ENCODE measurements at regions not wholly inside any gene's neighbourhood (a gene's known extent, or its start where the extent isn't known, plus 50 kb on each side); places are given as distances from the start of the nearest gene placed in this dataset.

DNA sequence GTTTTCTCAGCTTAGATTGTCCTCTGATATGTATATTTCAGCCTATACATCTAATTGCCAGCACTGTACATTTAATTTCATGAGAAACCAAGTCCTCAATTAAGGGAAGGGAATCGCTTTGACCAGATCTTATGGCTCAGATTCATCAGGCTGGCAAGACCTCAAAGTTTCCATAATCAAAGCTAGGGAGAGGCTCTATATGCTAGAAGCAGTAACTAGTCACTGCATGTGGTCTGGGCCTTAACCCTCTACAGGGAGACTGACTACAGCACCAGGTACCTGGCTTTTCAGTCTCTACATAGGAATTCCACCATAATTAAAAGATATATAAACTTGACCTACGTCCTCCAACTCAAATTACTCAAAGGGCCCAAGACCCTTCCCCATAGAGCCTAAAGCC, 97.4 kb upstream of the JAZF1 start:
- 85% methylated on average over 2 of the region's 2 CpGs for WGBS (ENCODE audit: low lambda C conversion rate, missing lambda C conversion rate)
- H4K20me1 ChIP-seq (ENCODE audit: insufficient read depth, poor library complexity, severe bottlenecking) = no peaks in the 10 kb centered on the region
- no peaks in the 10 kb centered on the region for H3K9me3 ChIP-seq (ENCODE audit: low read depth)
- no peaks in the 10 kb centered on the region for H3K79me2 ChIP-seq
- no peaks in the 10 kb centered on the region for H3K4me1 ChIP-seq (ENCODE audit: insufficient read depth)
- DNase-seq (ENCODE audit: low spot score) = no peak
- no peaks in the 10 kb centered on the region for H3K36me3 ChIP-seq (replicated peaks; ENCODE audit: insufficient read depth, low read depth)
- no peak overlapping the region for H3K27ac ChIP-seq
- no peak overlapping the region for H2AFZ ChIP-seq
- no peaks in the 10 kb centered on the region for H3K27me3 ChIP-seq
- TF ChIP-seq, protein P1, sequence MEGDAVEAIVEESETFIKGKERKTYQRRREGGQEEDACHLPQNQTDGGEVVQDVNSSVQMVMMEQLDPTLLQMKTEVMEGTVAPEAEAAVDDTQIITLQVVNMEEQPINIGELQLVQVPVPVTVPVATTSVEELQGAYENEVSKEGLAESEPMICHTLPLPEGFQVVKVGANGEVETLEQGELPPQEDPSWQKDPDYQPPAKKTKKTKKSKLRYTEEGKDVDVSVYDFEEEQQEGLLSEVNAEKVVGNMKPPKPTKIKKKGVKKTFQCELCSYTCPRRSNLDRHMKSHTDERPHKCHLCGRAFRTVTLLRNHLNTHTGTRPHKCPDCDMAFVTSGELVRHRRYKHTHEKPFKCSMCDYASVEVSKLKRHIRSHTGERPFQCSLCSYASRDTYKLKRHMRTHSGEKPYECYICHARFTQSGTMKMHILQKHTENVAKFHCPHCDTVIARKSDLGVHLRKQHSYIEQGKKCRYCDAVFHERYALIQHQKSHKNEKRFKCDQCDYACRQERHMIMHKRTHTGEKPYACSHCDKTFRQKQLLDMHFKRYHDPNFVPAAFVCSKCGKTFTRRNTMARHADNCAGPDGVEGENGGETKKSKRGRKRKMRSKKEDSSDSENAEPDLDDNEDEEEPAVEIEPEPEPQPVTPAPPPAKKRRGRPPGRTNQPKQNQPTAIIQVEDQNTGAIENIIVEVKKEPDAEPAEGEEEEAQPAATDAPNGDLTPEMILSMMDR (IDR thresholded peaks at IDR 0.05; ENCODE audit: poor library complexity) = no peak
- no peak for TF ChIP-seq EZH2 (IDR thresholded peaks at IDR 0.05; ENCODE audit: borderline replicate concordance)
- no peak for TF ChIP-seq EZH2phosphoT487 (IDR thresholded peaks at IDR 0.05; ENCODE audit: low read depth, severe bottlenecking, unreplicated experiment)
- no peaks in the 10 kb centered on the region for H3K9me2 ChIP-seq (replicated peaks; ENCODE audit: insufficient read depth)
- no peak overlapping the region for H3K4me3 ChIP-seq
- no peak overlapping the region for H3K4me2 ChIP-seq

DNA sequence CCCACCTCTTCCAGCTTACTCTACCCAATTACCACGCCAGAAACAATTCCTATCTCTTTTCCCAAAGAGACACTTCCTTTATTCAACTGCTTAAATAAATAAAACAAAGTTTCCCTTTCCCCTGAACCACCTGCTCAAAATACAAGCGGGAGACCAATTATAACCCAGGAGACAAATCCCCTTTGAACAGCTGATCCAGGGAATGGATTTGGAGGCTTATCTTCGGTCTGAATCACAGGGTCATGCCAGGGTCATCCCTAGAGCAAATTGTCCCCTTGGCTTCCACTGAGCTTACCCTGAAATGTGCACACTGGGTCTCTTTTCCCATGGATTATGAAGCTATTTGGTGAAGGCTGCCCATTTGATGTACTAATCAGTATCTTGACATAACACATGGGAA, 99.9 kb upstream of the JAZF1 start:
- DNase-seq (ENCODE audit: low spot score) = no peak
- H3K4me3 ChIP-seq = no peak overlapping the region
- no peaks in the 10 kb centered on the region for H3K79me2 ChIP-seq
- H3K4me2 ChIP-seq = no peak overlapping the region
- H4K20me1 ChIP-seq (ENCODE audit: insufficient read depth, poor library complexity, severe bottlenecking) = no peaks in the 10 kb centered on the region
- no peaks in the 10 kb centered on the region for H3K9me3 ChIP-seq (ENCODE audit: low read depth)
- H2AFZ ChIP-seq = no peak overlapping the region
- H3K4me1 ChIP-seq (ENCODE audit: insufficient read depth) = no peaks in the 10 kb centered on the region
- no peak overlapping the region for H3K27ac ChIP-seq
- H3K27me3 ChIP-seq = no peaks in the 10 kb centered on the region
- no peaks in the 10 kb centered on the region for H3K9me2 ChIP-seq (replicated peaks; ENCODE audit: insufficient read depth)
- H3K36me3 ChIP-seq (replicated peaks; ENCODE audit: insufficient read depth, low read depth) = no peaks in the 10 kb centered on the region
- TF ChIP-seq EZH2 (IDR thresholded peaks at IDR 0.05; ENCODE audit: borderline replicate concordance) (no peak), EZH2phosphoT487 (IDR thresholded peaks at IDR 0.05; ENCODE audit: low read depth, severe bottlenecking, unreplicated experiment) (no peak)
- TF ChIP-seq, protein P1 (IDR thresholded peaks at IDR 0.05; ENCODE audit: poor library complexity) = no peak
- 28% methylated on average over 3 of the region's 3 CpGs for WGBS (ENCODE audit: low lambda C conversion rate, missing lambda C conversion rate)

DNA sequence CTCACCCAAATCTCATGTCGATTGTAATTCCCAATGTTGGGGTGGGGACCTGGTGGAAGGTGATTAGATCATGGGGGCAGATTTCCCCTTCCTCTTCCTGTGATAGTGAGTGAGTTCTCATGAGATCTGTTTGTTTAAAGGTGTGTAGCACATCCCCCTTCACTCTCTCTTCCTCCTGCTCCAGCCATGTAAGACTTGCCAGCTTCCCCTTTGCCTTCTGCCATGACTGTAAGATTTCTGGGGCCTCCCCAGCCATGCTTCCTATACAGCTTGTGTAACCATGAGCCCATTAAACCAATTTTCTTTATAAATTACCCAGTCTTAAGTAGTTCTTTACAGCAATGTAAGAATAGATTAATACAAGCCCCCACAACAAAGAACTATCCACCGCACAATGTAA, 109.9 kb upstream of the JAZF1 start:
- H4K20me1 ChIP-seq (ENCODE audit: insufficient read depth, poor library complexity, severe bottlenecking) = no peaks in the 10 kb centered on the region
- WGBS (ENCODE audit: low lambda C conversion rate, missing lambda C conversion rate) = 100% methylated on average over 2 of the region's 2 CpGs
- no peak overlapping the region for H2AFZ ChIP-seq
- no peaks in the 10 kb centered on the region for H3K9me3 ChIP-seq (ENCODE audit: low read depth)
- H3K9me2 ChIP-seq (replicated peaks; ENCODE audit: insufficient read depth) = no peaks in the 10 kb centered on the region
- TF ChIP-seq, protein P1 (IDR thresholded peaks at IDR 0.05; ENCODE audit: poor library complexity) = no peak
- TF ChIP-seq EZH2phosphoT487 (IDR thresholded peaks at IDR 0.05; ENCODE audit: low read depth, severe bottlenecking, unreplicated experiment) (no peak), EZH2 (IDR thresholded peaks at IDR 0.05; ENCODE audit: borderline replicate concordance) (no peak)
- H3K79me2 ChIP-seq = no peaks in the 10 kb centered on the region
- no peak for DNase-seq (ENCODE audit: low spot score)
- H3K4me3 ChIP-seq = no peak overlapping the region
- peaks cover 10% of the 10 kb centered on the region for H3K4me1 ChIP-seq (ENCODE audit: insufficient read depth)
- no peaks in the 10 kb centered on the region for H3K36me3 ChIP-seq (replicated peaks; ENCODE audit: insufficient read depth, low read depth)
- no peak overlapping the region for H3K27ac ChIP-seq
- H3K27me3 ChIP-seq = no peaks in the 10 kb centered on the region
- no peak overlapping the region for H3K4me2 ChIP-seq

DNA sequence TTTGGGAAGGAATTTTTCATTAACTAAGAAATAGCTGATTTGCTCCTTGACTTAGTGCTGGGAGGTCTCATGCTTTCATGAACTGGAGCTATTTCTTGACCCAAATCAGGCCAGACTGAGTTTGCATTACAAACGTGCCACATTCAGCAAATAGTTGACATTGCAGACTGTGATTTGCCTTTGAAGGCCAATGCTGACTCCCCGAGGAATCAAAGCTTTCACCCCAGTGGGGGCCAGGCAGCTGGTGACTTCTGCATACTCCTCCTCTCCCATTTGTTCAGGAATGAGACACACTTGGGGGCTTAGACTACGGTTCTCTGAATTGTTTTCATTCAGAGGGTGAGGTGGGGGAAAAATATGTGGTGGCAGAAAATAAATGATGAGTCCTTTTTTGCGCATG, 111.0 kb upstream of the JAZF1 start:
- no peak overlapping the region for H3K4me2 ChIP-seq
- no peaks in the 10 kb centered on the region for H3K27me3 ChIP-seq
- WGBS (ENCODE audit: low lambda C conversion rate, missing lambda C conversion rate) = 64% methylated on average over 4 of the region's 4 CpGs
- H3K4me1 ChIP-seq (ENCODE audit: insufficient read depth) = peaks cover 10% of the 10 kb centered on the region
- DNase-seq (ENCODE audit: low spot score) = no peak
- TF ChIP-seq, protein P1 (IDR thresholded peaks at IDR 0.05; ENCODE audit: poor library complexity) = no peak
- TF ChIP-seq EZH2 (IDR thresholded peaks at IDR 0.05; ENCODE audit: borderline replicate concordance) (no peak), EZH2phosphoT487 (IDR thresholded peaks at IDR 0.05; ENCODE audit: low read depth, severe bottlenecking, unreplicated experiment) (no peak)
- H2AFZ ChIP-seq = no peak overlapping the region
- no peaks in the 10 kb centered on the region for H4K20me1 ChIP-seq (ENCODE audit: insufficient read depth, poor library complexity, severe bottlenecking)
- H3K4me3 ChIP-seq = no peak overlapping the region
- no peak overlapping the region for H3K27ac ChIP-seq
- no peaks in the 10 kb centered on the region for H3K79me2 ChIP-seq
- H3K9me3 ChIP-seq (ENCODE audit: low read depth) = no peaks in the 10 kb centered on the region
- no peaks in the 10 kb centered on the region for H3K36me3 ChIP-seq (replicated peaks; ENCODE audit: insufficient read depth, low read depth)
- H3K9me2 ChIP-seq (replicated peaks; ENCODE audit: insufficient read depth) = no peaks in the 10 kb centered on the region

All from hepatocyte (in vitro differentiated cells).